ENCODE measurements at regions not wholly inside any gene's neighbourhood (a gene's known extent, or its start where the extent isn't known, plus 50 kb on each side); places are given as distances from the start of the nearest gene placed in this dataset.

GRCh38 chr3:72128921-72129320 lies 344.0 kb upstream of the PROK2 start:
- Histone ChIP-seq H3K4ac (ENCODE audit: low read length) (no peak overlapping the region), H3K4me2 (ENCODE audit: insufficient read depth, low read length, poor library complexity, severe bottlenecking) (no peak overlapping the region), H2BK120ac (ENCODE audit: low read depth, low read length) (no peak overlapping the region), H3K4me3 (ENCODE audit: low read length in 2 of 2) (no peak overlapping the region), H3K36me3 (replicated peaks in 1 of 2; ENCODE audit: control insufficient read depth in 2 of 2, insufficient read depth in 2 of 2, low read length in 2 of 2) (no peaks in the 10 kb centered on the region), H3K4me1 (ENCODE audit: control insufficient read depth in 2 of 2, insufficient read depth in 1 of 2, low read depth in 1 of 2, low read length in 2 of 2) (peaks cover 0 to 3% of the 10 kb centered on the region in 2 donors), H2AK5ac (ENCODE audit: low read depth, low read length) (no peak overlapping the region), H2BK5ac (ENCODE audit: low read length) (no peak overlapping the region), H3K27ac (replicated peaks; ENCODE audit: low read length) (no peak overlapping the region), H3K27me3 (ENCODE audit: control insufficient read depth in 3 of 3, insufficient read depth in 3 of 3, low read depth in 1 of 3, low read length in 3 of 3) (peaks cover 0 to 3% (median 0%) of the 10 kb centered on the region in 3 experiments), H3K18ac (ENCODE audit: low read length) (no peak overlapping the region), H3K14ac (ENCODE audit: low read length) (no peak overlapping the region), H3K9ac (ENCODE audit: low read depth, low read length, poor library complexity) (no peak overlapping the region), H3K79me1 (ENCODE audit: low read depth, low read length) (no peaks in the 10 kb centered on the region), H2BK15ac (ENCODE audit: low read length) (no peak overlapping the region), H2AFZ (ENCODE audit: low read length) (no peak overlapping the region), H4K8ac (ENCODE audit: low read depth, low read length) (no peak overlapping the region), H3K23ac (ENCODE audit: low read depth, low read length, poor library complexity) (no peak overlapping the region), H4K91ac (ENCODE audit: low read depth, low read length, poor library complexity) (no peak overlapping the region), H3K9me3 (replicated peaks in 1 of 2; ENCODE audit: control insufficient read depth in 2 of 2, insufficient read depth in 1 of 2, low read depth in 1 of 2, low read length in 2 of 2) (no peaks in the 10 kb centered on the region), H2BK12ac (ENCODE audit: low read length) (no peak overlapping the region)
- WGBS, 2 donors (ENCODE audit: extremely low coverage in 2 of 2, insufficient read length in 2 of 2, insufficient replicate concordance in 1 of 2), result no CpG with 5 or more reads among the region's 2 CpGs
- no peak for DNase-seq (ENCODE audit: low spot score)

GRCh38 chr3:72127844-72128243 lies 342.9 kb upstream of the PROK2 start:
- WGBS, 2 donors (ENCODE audit: extremely low coverage in 2 of 2, insufficient read length in 2 of 2, insufficient replicate concordance in 1 of 2), result no CpG with 5 or more reads among the region's 3 CpGs
- Histone ChIP-seq H3K4me2 (ENCODE audit: insufficient read depth, low read length, poor library complexity, severe bottlenecking) (no peak overlapping the region), H2AK5ac (ENCODE audit: low read depth, low read length) (no peak overlapping the region), H3K14ac (ENCODE audit: low read length) (no peak overlapping the region), H3K4me1 (ENCODE audit: control insufficient read depth in 2 of 2, insufficient read depth in 1 of 2, low read depth in 1 of 2, low read length in 2 of 2) (peaks cover 0 to 3% of the 10 kb centered on the region in 2 donors), H3K18ac (ENCODE audit: low read length) (no peak overlapping the region), H3K23ac (ENCODE audit: low read depth, low read length, poor library complexity) (no peak overlapping the region), H2BK12ac (ENCODE audit: low read length) (no peak overlapping the region), H2BK120ac (ENCODE audit: low read depth, low read length) (no peak overlapping the region), H3K9ac (ENCODE audit: low read depth, low read length, poor library complexity) (no peak overlapping the region), H4K91ac (ENCODE audit: low read depth, low read length, poor library complexity) (no peak overlapping the region), H3K9me3 (replicated peaks in 1 of 2; ENCODE audit: control insufficient read depth in 2 of 2, insufficient read depth in 1 of 2, low read depth in 1 of 2, low read length in 2 of 2) (no peaks in the 10 kb centered on the region), H3K4ac (ENCODE audit: low read length) (no peak overlapping the region), H3K36me3 (replicated peaks in 1 of 2; ENCODE audit: control insufficient read depth in 2 of 2, insufficient read depth in 2 of 2, low read length in 2 of 2) (no peaks in the 10 kb centered on the region), H2BK5ac (ENCODE audit: low read length) (no peak overlapping the region), H3K27me3 (ENCODE audit: control insufficient read depth in 3 of 3, insufficient read depth in 3 of 3, low read depth in 1 of 3, low read length in 3 of 3) (no peaks in the 10 kb centered on the region), H3K79me1 (ENCODE audit: low read depth, low read length) (no peaks in the 10 kb centered on the region), H3K27ac (replicated peaks; ENCODE audit: low read length) (no peak overlapping the region), H4K8ac (ENCODE audit: low read depth, low read length) (no peak overlapping the region), H2BK15ac (ENCODE audit: low read length) (no peak overlapping the region), H2AFZ (ENCODE audit: low read length) (no peak overlapping the region), H3K4me3 (ENCODE audit: low read length in 2 of 2) (no peak overlapping the region)
- no peak for DNase-seq (ENCODE audit: low spot score)

DNA sequence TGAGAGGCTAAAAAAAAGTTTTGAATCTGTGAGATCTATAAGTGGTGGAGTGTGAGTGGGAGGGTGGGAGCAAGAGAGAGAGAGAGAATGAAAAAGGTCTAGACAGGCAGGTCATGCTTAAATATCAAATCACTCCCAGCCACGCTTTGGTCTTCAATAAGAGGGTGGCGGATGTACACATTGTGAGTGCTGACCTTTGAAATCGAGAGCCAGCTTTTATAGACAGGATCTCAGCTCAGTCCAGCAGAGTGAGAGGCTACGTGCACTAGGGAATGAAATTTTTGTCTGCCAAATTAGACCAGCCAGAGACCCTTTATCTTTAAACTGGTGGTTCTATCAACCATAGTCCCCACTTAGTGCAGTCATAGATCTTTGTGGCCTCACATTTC lies 342.3 kb upstream of the PROK2 start:
- H2AFZ ChIP-seq (ENCODE audit: low read length), result no peak overlapping the region

GRCh38 chr3:72126441-72127223 lies 341.7 kb upstream of the PROK2 start:
- Histone ChIP-seq H3K14ac (ENCODE audit: low read length) (no peak overlapping the region), H4K8ac (ENCODE audit: low read depth, low read length) (no peak overlapping the region), H3K4ac (ENCODE audit: low read length) (no peak overlapping the region), H2BK5ac (ENCODE audit: low read length) (no peak overlapping the region), H2AFZ (ENCODE audit: low read length) (no peak overlapping the region), H3K4me1 (ENCODE audit: control insufficient read depth in 2 of 2, insufficient read depth in 1 of 2, low read depth in 1 of 2, low read length in 2 of 2) (no peaks in the 10 kb centered on the region), H3K79me1 (ENCODE audit: low read depth, low read length) (no peaks in the 10 kb centered on the region), H3K4me3 (ENCODE audit: low read length in 2 of 2) (no peak overlapping the region), H3K4me2 (ENCODE audit: insufficient read depth, low read length, poor library complexity, severe bottlenecking) (no peak overlapping the region), H2AK5ac (ENCODE audit: low read depth, low read length) (no peak overlapping the region), H3K27me3 (ENCODE audit: control insufficient read depth in 3 of 3, insufficient read depth in 3 of 3, low read depth in 1 of 3, low read length in 3 of 3) (no peaks in the 10 kb centered on the region), H3K27ac (replicated peaks; ENCODE audit: low read length) (no peak overlapping the region), H3K9ac (ENCODE audit: low read depth, low read length, poor library complexity) (no peak overlapping the region), H2BK12ac (ENCODE audit: low read length) (no peak overlapping the region), H3K18ac (ENCODE audit: low read length) (no peak overlapping the region), H2BK120ac (ENCODE audit: low read depth, low read length) (no peak overlapping the region), H4K91ac (ENCODE audit: low read depth, low read length, poor library complexity) (no peak overlapping the region), H3K23ac (ENCODE audit: low read depth, low read length, poor library complexity) (no peak overlapping the region), H3K9me3 (replicated peaks in 1 of 2; ENCODE audit: control insufficient read depth in 2 of 2, insufficient read depth in 1 of 2, low read depth in 1 of 2, low read length in 2 of 2) (no peaks in the 10 kb centered on the region), H2BK15ac (ENCODE audit: low read length) (no peak overlapping the region), H3K36me3 (replicated peaks in 1 of 2; ENCODE audit: control insufficient read depth in 2 of 2, insufficient read depth in 2 of 2, low read length in 2 of 2) (no peaks in the 10 kb centered on the region)
- no CpG with 5 or more reads among the region's 8 CpGs for WGBS, 2 donors (ENCODE audit: extremely low coverage in 2 of 2, insufficient read length in 2 of 2, insufficient replicate concordance in 1 of 2)
- DNase-seq (ENCODE audit: low spot score), result no peak

More for the DNA sequence above, 342.3 kb upstream of the PROK2 start:
- no peak overlapping the region for H3K23ac ChIP-seq (ENCODE audit: low read depth, low read length, poor library complexity)
- no peaks in the 10 kb centered on the region for H3K4me1 ChIP-seq (ENCODE audit: control insufficient read depth in 2 of 2, insufficient read depth in 1 of 2, low read depth in 1 of 2, low read length in 2 of 2)
- no peak overlapping the region for H2BK5ac ChIP-seq (ENCODE audit: low read length)
- H3K9me3 ChIP-seq (replicated peaks in 1 of 2; ENCODE audit: control insufficient read depth in 2 of 2, insufficient read depth in 1 of 2, low read depth in 1 of 2, low read length in 2 of 2), result no peaks in the 10 kb centered on the region
- H3K4me2 ChIP-seq (ENCODE audit: insufficient read depth, low read length, poor library complexity, severe bottlenecking), result no peak overlapping the region
- H2BK12ac ChIP-seq (ENCODE audit: low read length), result no peak overlapping the region
- WGBS, 2 donors (ENCODE audit: extremely low coverage in 2 of 2, insufficient read length in 2 of 2, insufficient replicate concordance in 1 of 2), result no CpG with 5 or more reads among the region's 4 CpGs
- no peak overlapping the region for H3K18ac ChIP-seq (ENCODE audit: low read length)
- no peak overlapping the region for H3K14ac ChIP-seq (ENCODE audit: low read length)
- DNase-seq (ENCODE audit: low spot score), result no peak
- H3K4me3 ChIP-seq (ENCODE audit: low read length in 2 of 2), result no peak overlapping the region
- no peak overlapping the region for H2BK15ac ChIP-seq (ENCODE audit: low read length)
- no peak overlapping the region for H4K91ac ChIP-seq (ENCODE audit: low read depth, low read length, poor library complexity)
- H2AK5ac ChIP-seq (ENCODE audit: low read depth, low read length), result no peak overlapping the region
- no peak overlapping the region for H3K27ac ChIP-seq (replicated peaks; ENCODE audit: low read length)
- H3K27me3 ChIP-seq (ENCODE audit: control insufficient read depth in 3 of 3, insufficient read depth in 3 of 3, low read depth in 1 of 3, low read length in 3 of 3), result no peaks in the 10 kb centered on the region
- no peak overlapping the region for H3K9ac ChIP-seq (ENCODE audit: low read depth, low read length, poor library complexity)
- no peak overlapping the region for H2BK120ac ChIP-seq (ENCODE audit: low read depth, low read length)
- no peaks in the 10 kb centered on the region for H3K79me1 ChIP-seq (ENCODE audit: low read depth, low read length)
- no peaks in the 10 kb centered on the region for H3K36me3 ChIP-seq (replicated peaks in 1 of 2; ENCODE audit: control insufficient read depth in 2 of 2, insufficient read depth in 2 of 2, low read length in 2 of 2)
- no peak overlapping the region for H3K4ac ChIP-seq (ENCODE audit: low read length)
- H4K8ac ChIP-seq (ENCODE audit: low read depth, low read length), result no peak overlapping the region

Measured in neuronal stem cell (in vitro differentiated cells).